ENCODE measurements at regions not wholly inside any gene's neighbourhood (a gene's known extent, or its start where the extent isn't known, plus 50 kb on each side); places are given as distances from the start of the nearest gene placed in this dataset.
A peak's percentile ranks its signal among the peaks of the same experiment; 100 is the strongest.

DNA sequence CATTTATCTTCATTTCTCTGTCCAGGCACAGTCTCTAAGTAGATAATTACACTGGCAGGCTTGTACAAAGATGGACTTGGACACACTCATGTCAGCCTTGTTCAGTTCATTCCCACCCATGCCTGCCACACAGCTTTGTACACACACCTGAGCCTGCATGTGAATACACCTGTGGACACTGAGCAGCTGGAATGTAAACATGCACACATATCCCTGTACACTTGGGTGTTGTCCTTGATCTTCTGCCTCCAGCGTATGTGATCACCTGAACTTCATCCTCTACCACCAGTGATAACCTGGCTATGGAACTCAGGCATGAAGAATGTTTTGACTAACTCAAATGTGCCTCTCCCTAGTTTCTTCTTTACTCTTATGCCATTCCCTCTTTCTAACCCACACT lies 190.6 kb downstream of the DHX35 start:
- DNase-seq = no peak

DNA sequence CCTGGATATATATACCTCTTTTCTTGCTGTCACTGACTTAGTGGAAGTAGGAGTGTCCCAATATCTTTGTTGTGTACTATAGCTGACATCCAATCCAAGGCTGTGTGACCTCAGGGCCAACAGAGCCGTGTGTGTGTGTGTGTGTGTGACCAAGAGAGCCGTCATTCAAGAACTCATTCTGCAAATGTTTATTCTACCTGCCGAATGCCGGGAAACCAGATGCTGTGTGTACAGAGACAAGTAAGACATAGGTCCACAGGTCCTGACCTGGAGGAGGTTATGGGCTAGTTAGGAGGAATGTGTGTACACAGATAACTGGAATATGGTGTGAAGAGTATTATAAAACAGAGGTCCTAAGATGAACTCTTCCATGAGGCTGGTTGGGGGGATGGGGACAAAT lies 190.0 kb downstream of the DHX35 start:
- no peak for DNase-seq

DNA sequence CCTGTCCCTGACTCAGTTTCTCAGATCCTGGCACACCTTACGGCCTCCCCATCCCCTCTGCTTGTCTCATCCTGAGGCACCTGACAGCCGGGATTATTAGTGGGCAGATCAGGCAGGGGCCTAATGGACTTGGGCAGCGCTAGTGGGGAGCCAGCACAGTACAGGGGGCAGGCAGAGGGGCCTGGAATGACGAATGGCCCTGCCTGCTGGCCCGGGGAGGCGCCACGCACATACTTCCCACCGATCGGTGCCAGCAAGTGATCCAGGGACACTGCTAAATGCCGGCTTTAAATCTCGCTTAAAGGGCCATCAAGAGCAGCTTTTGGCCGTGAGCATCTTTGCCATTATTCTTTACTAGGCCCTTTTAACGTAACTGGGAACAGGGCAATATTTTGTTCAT lies 188.4 kb downstream of the DHX35 start:
- no peak for DNase-seq

DNA sequence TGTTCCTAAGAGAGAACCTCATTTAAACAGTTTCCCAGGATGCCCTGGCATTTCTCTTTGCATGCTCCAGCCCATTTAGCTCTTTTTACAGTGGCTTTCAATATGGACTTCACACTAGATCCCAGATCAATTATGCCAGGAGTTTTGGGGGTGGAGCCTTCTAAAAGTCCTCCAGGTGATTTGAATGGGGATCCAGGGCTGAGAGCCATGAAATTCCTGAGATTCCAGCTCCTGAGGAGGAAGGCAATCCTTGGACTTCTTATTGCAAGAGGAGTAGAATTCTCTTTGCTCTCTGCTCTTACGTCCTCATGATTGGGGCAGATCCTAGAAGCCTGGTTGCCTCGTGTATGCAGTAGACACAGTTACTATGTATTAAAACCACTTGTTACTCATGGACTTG lies 184.2 kb downstream of the DHX35 start:
- no peak for DNase-seq

DNA sequence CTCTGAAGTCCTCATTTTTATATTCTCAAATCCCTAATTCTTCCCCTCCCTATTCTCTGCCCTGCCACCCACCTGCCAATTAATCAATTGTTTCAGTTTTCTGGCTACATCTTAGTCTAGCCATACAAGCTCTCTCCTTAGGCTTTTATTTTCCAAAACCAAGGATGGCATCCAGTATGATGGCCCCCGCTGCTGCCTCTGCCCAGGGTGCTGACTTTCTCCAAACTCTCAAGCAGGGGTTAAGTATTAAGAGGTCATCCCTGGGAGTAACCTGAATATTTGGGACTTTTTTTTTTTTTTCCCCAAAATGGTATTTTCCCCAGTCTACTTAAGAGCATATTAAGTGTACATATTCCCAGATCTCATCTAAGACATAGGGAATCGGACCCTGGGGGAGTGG lies 183.8 kb downstream of the DHX35 start:
- DNase-seq = no peak

DNA sequence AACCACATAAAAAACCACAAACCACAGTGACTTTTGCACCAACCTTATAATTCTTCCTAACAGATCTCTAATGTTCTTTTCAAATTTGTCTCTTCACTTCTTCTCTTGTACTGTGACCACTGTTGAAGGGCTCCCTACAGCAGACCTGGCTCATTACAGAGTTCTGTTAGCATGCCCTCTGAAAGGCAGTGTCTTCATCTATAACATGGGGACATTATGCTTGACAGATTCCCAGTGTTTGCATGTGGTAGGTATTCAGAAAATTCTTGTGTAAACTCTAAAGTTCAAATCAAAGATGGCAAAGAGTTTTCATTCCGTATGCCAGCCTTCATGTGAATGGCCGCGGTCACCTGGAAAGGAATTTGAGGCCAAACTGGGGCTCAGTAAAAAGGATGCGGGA lies 182.6 kb downstream of the DHX35 start:
- DNase-seq = no peak

DNA sequence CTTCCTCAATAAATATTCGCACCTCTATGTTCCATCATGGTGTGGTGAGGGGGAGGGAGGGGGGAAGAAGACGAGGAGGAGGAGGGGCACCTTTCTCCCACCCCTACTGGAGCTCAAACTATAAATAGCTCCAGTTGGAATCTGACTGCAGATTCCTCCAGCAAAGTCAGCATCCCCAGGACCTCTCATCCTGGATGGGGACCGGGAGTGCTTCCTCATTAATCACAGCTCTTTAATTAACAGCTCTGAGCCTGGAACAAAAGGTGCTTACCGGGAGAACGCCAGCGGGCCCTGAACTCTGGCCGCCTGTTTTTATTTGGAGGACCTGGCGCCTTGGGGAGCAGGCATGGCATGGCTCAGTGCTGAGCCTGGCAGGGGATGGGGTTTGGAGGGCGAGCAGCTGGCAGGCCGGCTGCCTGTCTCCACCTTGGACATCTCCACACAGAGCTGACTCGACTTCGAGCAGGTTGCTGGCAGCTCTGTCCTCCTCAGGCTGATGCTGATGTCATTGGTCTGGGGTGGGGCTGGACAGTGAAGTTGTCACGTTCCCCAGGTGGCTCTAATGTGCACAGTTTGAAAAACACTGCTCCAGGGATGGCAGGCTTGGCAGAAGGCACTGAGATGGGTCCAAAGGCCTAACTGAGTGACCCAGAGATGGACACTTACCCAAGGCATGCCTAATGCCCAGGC lies 180.4 kb downstream of the DHX35 start:
- DNase-seq = no peak

DNA sequence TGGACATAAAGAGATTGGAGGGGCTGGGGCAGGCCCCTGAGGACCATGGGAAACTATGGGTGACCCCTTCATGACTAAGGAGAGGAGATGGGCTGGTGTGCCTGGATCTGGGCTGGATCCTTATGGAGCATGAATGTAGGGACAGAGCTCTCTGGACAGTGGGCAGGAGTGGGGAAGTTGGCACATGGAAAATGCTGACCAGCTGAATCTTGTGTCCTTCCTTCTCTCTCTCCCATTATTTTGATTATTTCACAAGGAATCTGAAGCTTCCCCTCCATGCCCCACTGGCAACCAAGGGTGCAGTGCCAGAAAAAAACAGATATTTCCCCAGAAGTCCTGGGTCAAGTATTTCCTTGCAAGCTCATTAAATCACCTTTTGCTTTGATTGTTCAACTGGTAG lies 175.2 kb downstream of the DHX35 start:
- no peak for DNase-seq

DNA sequence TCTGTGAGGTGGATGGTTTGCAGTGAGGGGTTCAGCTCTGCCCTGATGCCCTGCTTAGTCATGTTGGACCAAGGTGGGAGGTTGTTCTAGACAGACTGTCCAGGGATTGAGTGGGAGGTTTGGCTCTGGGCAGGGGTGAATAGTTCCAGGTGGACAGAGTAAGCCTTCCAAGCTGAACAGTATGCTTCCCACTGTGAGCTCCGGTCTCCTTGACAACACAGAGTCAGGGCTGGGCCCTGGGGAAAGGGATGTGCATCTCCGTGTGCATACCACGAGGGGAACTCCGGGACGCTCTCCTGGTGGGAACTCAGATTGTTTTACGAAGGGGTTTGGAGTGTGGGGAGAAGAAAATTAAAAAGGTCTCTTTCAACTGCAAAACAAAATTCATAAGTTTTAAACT lies 174.7 kb downstream of the DHX35 start:
- DNase-seq = no peak

DNA sequence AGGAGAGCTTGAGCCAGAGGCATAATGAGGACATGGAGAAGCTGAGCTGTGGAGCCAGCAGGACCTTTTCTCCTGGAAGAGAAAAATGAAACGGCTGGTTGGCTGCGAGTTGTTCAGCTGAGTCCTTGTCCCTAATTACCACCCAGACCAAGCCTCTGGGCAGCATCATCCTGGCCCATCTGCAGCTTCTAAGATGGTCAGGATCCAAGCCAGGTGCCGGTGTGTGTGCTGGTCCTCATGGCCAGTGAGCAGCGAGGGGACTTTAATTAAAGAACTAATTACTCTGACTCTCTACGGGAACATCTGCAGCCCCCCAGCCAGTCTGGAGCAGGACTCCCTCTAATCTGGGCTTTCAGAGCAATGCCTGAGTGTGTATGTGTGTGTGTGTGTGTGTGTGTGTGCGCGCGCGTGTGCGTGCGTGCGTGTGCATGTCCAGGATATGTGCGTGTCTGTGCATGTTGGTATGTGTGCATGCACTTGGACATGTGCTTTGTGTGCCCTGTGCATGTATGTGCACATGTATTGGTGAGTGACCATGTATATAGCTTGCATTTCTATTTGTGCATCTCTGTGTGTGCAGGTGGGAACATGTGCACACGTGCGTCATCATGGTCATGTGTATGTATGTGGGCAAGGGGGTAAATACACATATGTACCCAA lies 173.9 kb downstream of the DHX35 start:
- DNase-seq = no peak

DNA sequence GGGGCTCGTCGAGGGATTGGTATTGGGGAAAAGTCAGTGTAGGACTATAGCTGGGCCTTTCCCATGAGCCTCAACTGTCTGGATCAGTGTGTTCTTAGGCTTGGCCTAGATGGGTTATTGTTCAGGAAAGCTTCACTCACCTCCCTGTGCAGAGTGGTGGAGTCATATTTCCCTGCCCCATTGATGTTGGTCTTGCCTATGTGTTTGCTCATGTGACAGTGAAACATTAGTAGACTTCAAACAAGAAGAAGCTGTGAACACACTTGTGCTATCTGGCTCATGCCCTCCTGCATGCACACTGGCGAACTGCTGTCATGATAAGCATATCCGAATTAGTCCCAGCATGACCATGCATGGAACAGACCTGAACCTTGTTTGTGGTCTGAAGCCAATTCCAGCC lies 171.1 kb downstream of the DHX35 start:
- DNase-seq = no peak

DNA sequence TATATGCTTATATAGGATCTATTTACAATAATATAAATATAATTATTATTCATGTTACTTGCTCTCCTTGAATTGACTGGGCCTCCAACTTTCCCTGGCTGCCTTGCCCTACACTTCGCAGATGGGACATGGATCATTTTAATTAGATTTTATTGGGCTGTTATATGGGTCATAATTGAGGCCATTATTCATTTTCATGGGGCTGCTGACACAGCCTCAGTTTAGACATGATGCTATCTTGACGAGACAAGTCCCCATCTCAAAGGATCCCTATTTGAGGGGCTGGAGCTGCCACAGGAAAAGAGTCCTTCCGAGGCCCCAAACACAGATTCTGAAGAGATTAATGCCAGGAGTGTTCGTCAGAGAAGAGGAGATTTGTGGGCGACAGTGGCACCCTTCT lies 170.4 kb downstream of the DHX35 start:
- DNase-seq = no peak

DNA sequence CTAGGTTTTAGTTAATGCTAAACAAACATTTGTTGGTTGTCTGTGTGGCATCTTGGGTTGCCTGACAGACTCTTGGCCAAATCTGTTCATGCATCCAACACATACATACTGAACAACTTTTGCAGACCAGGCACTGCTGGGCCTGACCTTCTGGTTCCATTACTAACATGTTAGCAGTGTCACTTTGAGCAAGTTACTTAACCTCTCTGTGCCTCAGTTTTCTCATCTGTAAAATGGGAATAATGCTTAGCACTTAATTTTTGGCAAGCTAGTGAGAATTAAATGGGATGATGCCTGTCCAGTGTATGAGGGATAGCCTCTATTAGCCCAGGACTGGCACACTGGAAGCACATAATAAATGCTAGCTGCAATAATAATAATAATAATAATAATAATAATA lies 169.9 kb downstream of the DHX35 start:
- no peak for DNase-seq

DNA sequence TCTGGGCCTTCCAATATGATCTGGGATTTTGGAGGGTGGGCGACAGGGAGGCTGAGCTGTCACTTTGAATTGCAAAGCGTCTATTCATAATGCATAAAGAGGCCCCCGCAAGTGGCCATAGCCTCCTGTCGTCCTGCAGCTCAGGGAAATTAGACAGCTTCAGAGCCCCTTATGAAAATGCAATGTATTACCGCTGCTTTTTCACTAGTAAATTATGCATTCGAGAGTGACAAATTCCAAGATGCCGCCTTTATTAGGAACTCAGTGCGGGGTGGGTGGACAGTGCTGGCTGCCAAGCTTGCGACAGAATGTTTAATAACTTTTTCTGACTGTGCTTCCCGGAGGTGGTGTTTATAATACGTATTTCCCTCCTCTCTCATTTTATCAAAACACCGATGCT lies 168.5 kb downstream of the DHX35 start:
- no peak for DNase-seq

DNA sequence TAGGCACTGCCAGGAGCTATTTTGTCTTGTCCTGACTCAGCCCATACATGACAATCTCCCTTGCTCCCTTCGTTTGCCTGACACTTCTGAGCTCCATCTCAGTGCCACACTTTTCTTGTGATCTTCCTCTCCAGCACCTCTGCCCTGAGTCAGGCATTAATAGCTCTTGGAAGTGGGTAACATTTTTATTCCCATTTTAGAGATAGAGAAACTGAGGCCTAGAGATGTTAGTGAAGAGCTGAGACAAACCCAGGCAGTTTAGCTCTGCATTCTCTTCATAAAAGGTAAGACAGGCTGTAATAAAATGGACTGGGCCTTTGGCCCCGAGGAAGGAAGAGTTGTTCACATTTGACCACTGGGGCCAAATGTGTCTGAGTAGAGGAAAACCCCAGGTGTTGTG lies 167.4 kb downstream of the DHX35 start:
- DNase-seq = no peak

DNA sequence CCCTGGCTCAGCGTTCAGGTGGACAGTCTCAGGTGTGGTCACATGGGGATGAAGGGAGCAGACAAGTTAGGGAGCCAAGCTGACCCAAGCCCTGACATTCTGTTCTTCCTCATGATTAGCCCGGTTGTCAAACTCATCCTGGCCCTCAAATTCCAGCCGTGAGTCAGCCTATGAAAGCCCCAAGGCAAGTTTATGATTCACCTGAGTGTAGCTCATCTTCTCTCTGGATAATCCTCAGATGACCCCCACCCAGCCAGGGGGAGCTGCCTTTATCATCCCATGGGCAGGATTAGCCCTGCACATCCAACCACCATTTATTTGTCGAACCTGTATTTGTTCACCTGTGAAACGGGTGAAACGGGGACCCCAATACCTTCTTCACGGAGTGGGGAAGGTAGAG lies 161.9 kb downstream of the DHX35 start:
- no peak for DNase-seq

DNA sequence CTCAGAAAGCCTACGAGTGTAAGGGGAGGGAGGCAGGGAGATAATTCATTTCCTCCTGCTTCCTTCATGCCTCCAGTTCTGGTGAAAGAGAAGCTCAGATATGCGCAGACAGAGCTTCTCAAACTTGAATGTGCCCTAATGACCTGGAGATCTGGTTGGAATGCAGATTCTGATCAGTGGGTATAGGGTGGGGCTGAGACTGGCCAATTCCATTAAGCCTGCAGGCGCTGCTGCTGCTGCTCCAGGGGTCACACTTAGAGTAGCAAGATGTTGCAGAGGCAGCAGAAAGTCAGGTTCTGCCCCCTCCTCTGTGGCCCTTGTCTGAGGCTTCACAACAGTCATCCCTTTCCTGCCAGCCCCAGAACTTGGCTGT lies 161.0 kb downstream of the DHX35 start:
- DNase-seq = no peak

DNA sequence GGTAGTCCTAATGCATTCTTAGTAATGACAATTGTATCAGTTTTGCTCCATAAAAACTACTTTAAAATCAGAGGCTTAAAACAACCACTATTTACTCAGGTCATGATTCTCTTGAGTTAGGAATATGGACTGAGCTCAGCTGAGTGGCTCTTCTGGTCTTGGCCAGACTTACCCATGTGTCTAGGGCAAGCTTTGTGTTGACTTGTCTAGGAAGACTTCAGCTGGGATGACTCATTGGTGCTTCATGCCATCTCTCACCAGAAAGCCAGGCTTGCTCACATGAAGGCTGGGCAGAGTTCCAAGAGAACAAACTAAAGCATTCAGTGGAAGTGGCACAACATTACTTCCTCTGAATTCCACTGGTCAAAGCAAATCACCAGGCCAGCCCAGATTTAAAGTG lies 155.3 kb downstream of the DHX35 start:
- peak; percentile 11 for DNase-seq

DNA sequence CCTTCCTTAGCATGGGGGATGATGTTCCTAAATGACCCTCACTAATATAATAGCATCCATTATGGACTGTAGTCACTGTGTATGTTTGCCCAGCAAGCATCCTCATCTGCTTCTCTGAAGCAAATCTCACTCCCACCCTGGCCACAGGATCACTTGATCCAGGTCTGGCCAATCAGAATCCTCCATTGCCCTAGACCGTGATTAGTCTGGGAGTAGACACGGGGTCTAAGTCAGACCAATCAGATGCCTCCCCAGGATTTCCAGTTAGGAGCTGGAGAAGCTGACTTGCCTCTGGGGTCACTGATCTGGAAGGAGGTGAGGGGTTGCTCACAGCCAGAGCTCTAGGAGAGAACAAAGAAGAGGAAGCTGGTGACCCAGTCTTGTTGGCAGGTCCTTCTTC lies 153.9 kb downstream of the DHX35 start:
- no peak for DNase-seq

DNA sequence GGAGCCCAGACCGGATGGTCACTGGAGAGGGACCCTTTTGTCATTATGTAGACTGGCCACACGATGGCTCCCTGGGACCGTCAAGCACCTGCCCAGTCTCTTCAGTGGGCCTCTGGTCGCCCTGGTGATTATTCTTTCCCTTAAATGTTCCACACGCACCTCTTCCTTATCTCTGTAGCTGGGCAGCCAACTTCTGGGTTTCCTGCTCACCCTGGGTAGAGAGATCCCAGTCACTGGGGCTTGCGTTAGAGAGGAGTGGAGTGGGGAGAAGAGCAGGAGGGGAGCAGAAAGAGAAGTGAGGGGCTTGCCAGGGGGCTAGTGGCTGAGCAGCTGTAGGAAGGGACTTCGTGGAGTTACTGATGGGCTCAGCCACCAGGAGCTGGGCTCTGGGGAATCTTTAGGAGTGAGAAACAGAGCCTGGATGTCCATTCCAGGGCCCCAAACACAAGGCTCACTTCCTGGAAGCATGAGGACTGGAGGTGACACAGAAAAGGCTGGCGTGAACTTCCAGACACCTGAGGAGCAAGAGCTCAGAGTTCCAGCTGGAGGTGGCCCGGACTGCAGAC lies 150.1 kb downstream of the DHX35 start:
- DNase-seq = no peak

DNA sequence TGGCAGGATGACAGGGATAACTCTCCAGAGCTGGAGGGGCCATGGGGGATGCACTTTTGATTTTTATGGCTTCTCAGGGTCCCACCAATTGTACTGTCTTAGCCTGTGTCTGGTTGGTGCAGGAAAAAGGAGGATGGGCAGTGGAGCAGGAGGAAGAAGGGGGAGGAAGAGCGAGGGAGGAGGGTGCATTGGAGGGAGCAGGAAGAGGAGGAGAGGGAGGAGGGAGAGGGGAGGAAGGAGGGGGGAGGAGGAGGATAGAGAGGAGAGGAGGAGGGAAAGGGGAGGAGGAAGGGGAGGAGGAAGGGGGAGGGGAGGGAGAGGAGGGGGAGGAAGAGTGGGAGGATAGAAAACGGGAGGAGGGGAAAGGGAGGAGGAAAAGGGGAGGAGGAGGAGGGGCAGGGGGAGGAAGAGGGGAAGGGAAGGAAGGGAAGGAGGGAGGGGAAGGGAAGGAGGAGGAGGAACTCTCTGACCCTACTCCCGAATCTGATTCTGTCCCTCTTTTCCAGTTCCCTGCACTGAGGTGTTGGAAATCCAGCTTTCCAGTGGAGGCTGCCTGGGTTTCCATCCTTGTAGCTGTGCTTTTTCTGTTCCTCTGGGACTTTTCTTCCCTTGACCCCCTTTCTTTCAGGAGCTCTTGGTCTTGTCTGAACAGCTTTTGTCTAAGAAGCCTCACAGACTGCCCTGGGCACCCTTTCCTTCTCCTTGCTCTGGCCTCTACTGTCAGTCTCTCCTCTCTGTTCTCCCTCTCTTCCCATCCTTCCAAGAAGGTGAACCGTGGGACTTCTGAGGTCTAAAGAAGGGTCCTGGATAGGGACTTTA lies 149.4 kb downstream of the DHX35 start:
- DNase-seq = no peak

DNA sequence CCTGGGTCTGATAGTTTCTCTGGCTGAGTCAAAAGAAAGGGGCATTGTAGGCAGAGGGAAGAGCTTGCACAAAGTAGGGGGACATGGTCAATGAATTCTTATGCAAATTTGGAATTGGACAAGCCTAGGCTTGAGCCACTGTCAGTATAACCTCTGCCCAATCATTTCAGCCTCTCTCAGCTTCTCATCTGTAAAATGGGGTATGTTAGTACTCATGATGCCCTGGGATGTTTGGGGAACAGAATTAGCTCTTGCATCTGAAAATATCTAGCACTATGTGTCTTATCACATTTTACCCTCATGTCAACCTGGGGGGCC lies 148.6 kb downstream of the DHX35 start:
- DNase-seq = no peak

DNA sequence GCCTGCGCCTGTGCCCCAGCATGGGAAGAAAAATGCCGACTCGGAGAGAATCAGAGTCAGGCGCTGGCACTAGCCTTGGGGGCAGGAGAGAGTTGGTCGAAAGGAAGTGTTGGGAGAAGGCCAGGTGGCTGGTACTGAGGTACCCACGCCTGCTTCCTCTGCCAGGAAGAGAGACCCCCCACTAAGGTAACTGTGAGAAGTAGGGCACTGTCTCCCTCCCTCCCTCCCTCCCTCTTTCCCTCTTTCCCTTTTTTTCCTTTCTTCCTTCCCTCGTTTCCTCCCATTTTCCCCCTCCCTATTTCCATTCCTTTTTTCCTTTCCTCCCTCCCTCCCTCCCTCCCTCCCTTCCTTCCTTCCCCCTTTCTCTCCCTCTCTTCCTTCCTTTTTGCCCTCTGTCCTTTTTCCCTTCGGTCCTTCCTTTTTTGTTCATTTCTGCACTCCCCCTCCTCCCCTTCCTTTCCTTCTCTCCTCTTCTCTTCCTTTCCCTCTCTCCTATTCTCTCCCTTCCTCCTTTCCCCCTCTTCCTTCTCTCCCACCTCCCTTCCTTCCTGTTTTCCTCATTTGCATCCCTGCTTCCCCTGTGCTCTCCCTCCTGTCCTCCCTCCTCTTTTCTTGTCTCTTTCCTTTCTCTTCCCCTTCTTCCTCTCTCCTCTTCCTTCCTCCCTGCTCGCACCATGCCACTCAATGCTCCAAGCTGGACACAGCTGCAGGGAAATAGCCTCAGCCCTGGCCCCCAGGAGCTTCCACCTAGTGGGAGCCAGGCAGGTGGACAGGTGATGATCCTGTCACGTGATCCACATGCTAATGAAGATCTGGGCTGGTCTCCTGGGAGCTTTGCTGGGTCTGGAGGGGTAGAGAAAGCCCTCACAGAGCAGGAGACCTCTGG lies 148.0 kb downstream of the DHX35 start:
- no peak for DNase-seq

Data from NCI-H446 treated with DMSO at 0.1 percent for 48 hours (cell line).